SU-DHL-6 (cell line): ENCODE measurements at regions not wholly inside any gene's neighbourhood (a gene's known extent, or its start where the extent isn't known, plus 50 kb on each side); places are given as distances from the start of the nearest gene placed in this dataset.

Experiments
- CTCF ChIP-seq: fragments of 200-600 bp; sonication (generic); IDR thresholded peaks from one replicate; pipeline ENCODE4 v1.5.1; 2017; ENCODE audit warnings: antibody characterized with exemption, mild to moderate bottlenecking, low read length, moderate library complexity; ENCODE audit not compliant: insufficient read depth, poor library complexity, severe bottlenecking
- EZH2phosphoT487 ChIP-seq: fragments of 200-600 bp; sonication (generic), shearing (Covaris generic); conservative IDR thresholded peaks from 2 replicates; pipeline ENCODE4 v1.6.1; 2018; ENCODE audit warnings: mild to moderate bottlenecking, antibody characterized with exemption, low read length, moderate library complexity, mixed read lengths

GRCh38 chr6:148263010-148263409 is 79.6 kb upstream of the SASH1 start:
- no peak for TF ChIP-seq CTCF
- TF ChIP-seq EZH2phosphoT487 = no peak
